A673 (cell line): ENCODE measurements at regions not wholly inside any gene's neighbourhood (a gene's known extent, or its start where the extent isn't known, plus 50 kb on each side); places are given as distances from the start of the nearest gene placed in this dataset.

ENCODE experiments used
- CTCF ChIP-seq: fragments of 300-800, 200-600 bp; sonication (generic); conservative IDR thresholded peaks from 2 replicates; pipeline ENCODE4 v1.5.1; 2017; ENCODE audit warnings: low read depth, mild to moderate bottlenecking, antibody characterized with exemption, low read length, moderate library complexity, mixed read lengths
- EZH2 ChIP-seq: fragments of 200-600 bp; sonication (generic); IDR thresholded peaks from 2 replicates; pipeline ENCODE4 v1.6.1; 2017; ENCODE audit warnings: borderline replicate concordance, low read depth, mild to moderate bottlenecking, mixed read lengths, antibody characterized with exemption, low read length; ENCODE audit not compliant: poor library complexity, severe bottlenecking

GRCh38 chr7:81150951-81151361 lies 232.1 kb upstream of the SEMA3C start:
- TF ChIP-seq CTCF (no peak), EZH2 (no peak)
